ENCODE measurements at regions not wholly inside any gene's neighbourhood (a gene's known extent, or its start where the extent isn't known, plus 50 kb on each side); places are given as distances from the start of the nearest gene placed in this dataset.

DNA sequence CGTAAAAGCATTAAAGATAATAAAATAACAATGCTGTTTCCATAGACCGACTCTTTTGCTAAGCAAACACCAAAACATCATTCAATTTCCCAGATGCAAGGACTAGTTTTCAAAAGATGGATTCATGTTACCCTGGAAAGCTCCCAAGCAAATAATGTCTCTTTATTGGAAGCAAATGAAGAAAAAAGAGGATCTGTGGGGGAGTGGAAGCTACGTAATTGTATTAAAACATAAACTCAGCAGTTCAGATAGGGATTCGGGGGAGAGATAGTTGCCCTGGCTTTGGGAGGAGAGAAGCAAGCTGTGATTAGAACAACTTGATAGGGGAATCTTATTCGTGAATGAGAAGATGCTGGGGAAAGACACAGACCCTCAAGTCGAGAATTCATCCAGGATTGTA lies 491.0 kb upstream of the CLINT1 start:
- Histone ChIP-seq H2AFZ (ENCODE audit: low read length) (no peak overlapping the region), H3K79me2 (ENCODE audit: insufficient read depth, low read length) (no peaks in the 10 kb centered on the region), H3K4me2 (ENCODE audit: low read length) (no peak overlapping the region), H3K27ac (ENCODE audit: low read depth, low read length, poor library complexity, severe bottlenecking) (no peak overlapping the region), H3F3A (ENCODE audit: insufficient read depth, low read length) (no peaks in the 10 kb centered on the region), H3K27me3 (ENCODE audit: insufficient read depth, low read length) (no peaks in the 10 kb centered on the region), H3K36me3 (ENCODE audit: insufficient read depth, low read length) (no peaks in the 10 kb centered on the region), H4K20me1 (ENCODE audit: insufficient read depth, low read length) (no peaks in the 10 kb centered on the region), H3K4me3 (ENCODE audit: low read depth, low read length, poor library complexity, severe bottlenecking) (no peak overlapping the region), H3K9me2 (ENCODE audit: low read depth, low read length) (no peaks in the 10 kb centered on the region), H3K4me1 (ENCODE audit: insufficient read depth, low read length, severe bottlenecking) (no peaks in the 10 kb centered on the region), H3K9me3 (ENCODE audit: low read length) (peaks cover 6% of the 10 kb centered on the region; the same call in 1 of the 2 replicates), H3K9ac (ENCODE audit: low read length) (no peak overlapping the region)
- TF ChIP-seq EZH2 (IDR thresholded peaks at IDR 0.05; ENCODE audit: borderline replicate concordance, low read length): no peak
- TF ChIP-seq, protein P1, sequence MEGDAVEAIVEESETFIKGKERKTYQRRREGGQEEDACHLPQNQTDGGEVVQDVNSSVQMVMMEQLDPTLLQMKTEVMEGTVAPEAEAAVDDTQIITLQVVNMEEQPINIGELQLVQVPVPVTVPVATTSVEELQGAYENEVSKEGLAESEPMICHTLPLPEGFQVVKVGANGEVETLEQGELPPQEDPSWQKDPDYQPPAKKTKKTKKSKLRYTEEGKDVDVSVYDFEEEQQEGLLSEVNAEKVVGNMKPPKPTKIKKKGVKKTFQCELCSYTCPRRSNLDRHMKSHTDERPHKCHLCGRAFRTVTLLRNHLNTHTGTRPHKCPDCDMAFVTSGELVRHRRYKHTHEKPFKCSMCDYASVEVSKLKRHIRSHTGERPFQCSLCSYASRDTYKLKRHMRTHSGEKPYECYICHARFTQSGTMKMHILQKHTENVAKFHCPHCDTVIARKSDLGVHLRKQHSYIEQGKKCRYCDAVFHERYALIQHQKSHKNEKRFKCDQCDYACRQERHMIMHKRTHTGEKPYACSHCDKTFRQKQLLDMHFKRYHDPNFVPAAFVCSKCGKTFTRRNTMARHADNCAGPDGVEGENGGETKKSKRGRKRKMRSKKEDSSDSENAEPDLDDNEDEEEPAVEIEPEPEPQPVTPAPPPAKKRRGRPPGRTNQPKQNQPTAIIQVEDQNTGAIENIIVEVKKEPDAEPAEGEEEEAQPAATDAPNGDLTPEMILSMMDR (IDR thresholded peaks at IDR 0.05; ENCODE audit: low read length): no peak

DNA sequence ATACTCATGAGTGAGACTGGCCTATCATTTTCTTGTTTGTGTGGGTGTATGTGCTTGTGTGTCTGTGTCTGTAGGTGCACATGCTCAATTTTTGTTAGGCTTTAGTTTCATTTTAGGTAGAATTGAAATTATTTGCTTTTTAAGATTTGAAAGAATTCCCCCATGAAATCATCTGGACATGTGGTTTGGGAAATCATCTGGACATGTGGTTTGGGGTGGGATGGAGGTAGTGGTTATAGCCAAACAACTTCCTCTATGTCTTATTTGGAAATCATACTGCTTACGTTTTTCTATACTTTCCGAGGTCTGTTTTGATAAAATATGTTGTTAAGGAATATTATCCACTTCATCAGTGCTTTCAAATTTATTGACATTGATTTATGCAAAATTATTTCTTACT lies 485.4 kb upstream of the CLINT1 start:
- Histone ChIP-seq H3K27me3 (ENCODE audit: insufficient read depth, low read length) (no peaks in the 10 kb centered on the region), H2AFZ (ENCODE audit: low read length) (no peak overlapping the region), H3K4me3 (ENCODE audit: low read depth, low read length, poor library complexity, severe bottlenecking) (no peak overlapping the region), H3K79me2 (ENCODE audit: insufficient read depth, low read length) (no peaks in the 10 kb centered on the region), H3K9ac (ENCODE audit: low read length) (no peak overlapping the region), H4K20me1 (ENCODE audit: insufficient read depth, low read length) (no peaks in the 10 kb centered on the region), H3K36me3 (ENCODE audit: insufficient read depth, low read length) (no peaks in the 10 kb centered on the region), H3K27ac (ENCODE audit: low read depth, low read length, poor library complexity, severe bottlenecking) (no peak overlapping the region), H3F3A (ENCODE audit: insufficient read depth, low read length) (no peaks in the 10 kb centered on the region), H3K4me1 (ENCODE audit: insufficient read depth, low read length, severe bottlenecking) (no peaks in the 10 kb centered on the region), H3K9me3 (ENCODE audit: low read length) (no peaks in the 10 kb centered on the region), H3K9me2 (ENCODE audit: low read depth, low read length) (no peaks in the 10 kb centered on the region), H3K4me2 (ENCODE audit: low read length) (no peak overlapping the region)
- no peak for TF ChIP-seq EZH2 (IDR thresholded peaks at IDR 0.05; ENCODE audit: borderline replicate concordance, low read length)
- TF ChIP-seq, protein P1 (IDR thresholded peaks at IDR 0.05; ENCODE audit: low read length): no peak

DNA sequence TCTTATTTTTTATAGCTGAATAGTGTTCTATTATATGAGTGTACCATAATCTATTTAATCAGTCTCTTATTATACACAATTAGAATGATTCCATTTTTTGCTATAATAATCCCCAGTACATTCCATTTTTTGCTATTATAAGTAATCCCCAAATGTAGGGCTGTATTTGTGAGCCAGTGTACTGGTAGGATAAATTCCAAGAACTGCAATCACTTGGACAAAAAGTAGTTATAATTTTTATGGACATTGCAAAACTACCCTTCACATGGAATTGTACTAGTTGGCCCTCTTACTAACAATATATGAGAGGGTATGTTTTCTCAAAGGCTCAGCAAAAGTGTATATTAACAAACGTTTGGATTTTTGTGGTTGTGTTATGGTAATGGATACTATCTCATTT lies 481.7 kb upstream of the CLINT1 start:
- H3K4me1 ChIP-seq (ENCODE audit: insufficient read depth, low read length, severe bottlenecking): no peaks in the 10 kb centered on the region
- no peak overlapping the region for H3K27ac ChIP-seq (ENCODE audit: low read depth, low read length, poor library complexity, severe bottlenecking)
- H2AFZ ChIP-seq (ENCODE audit: low read length): no peak overlapping the region
- H3K4me2 ChIP-seq (ENCODE audit: low read length): no peak overlapping the region
- no peaks in the 10 kb centered on the region for H4K20me1 ChIP-seq (ENCODE audit: insufficient read depth, low read length)
- H3K27me3 ChIP-seq (ENCODE audit: insufficient read depth, low read length): no peaks in the 10 kb centered on the region
- no peaks in the 10 kb centered on the region for H3K9me3 ChIP-seq (ENCODE audit: low read length)
- H3K9ac ChIP-seq (ENCODE audit: low read length): no peak overlapping the region
- no peaks in the 10 kb centered on the region for H3K79me2 ChIP-seq (ENCODE audit: insufficient read depth, low read length)
- H3K36me3 ChIP-seq (ENCODE audit: insufficient read depth, low read length): no peaks in the 10 kb centered on the region
- H3K4me3 ChIP-seq (ENCODE audit: low read depth, low read length, poor library complexity, severe bottlenecking): no peak overlapping the region
- H3K9me2 ChIP-seq (ENCODE audit: low read depth, low read length): no peaks in the 10 kb centered on the region
- TF ChIP-seq, protein P1 (IDR thresholded peaks at IDR 0.05; ENCODE audit: low read length): no peak
- no peak for TF ChIP-seq EZH2 (IDR thresholded peaks at IDR 0.05; ENCODE audit: borderline replicate concordance, low read length)
- no peaks in the 10 kb centered on the region for H3F3A ChIP-seq (ENCODE audit: insufficient read depth, low read length)
